HG02798 (cell line): ENCODE measurements at regions not wholly inside any gene's neighbourhood (a gene's known extent, or its start where the extent isn't known, plus 50 kb on each side); places are given as distances from the start of the nearest gene placed in this dataset.
"Not testable (repeated sequence)": the region's sequence is repeated elsewhere in the genome, so short reads cannot be mapped to it uniquely, and the experiment has no call there.

Experiments used
- ATAC-seq: cut with Tn5 transposase; IDR thresholded peaks from one replicate; pipeline ENCODE4 v1.9.1; 2021; ENCODE audit warnings: mild to moderate bottlenecking; ENCODE audit not compliant: unreplicated experiment, poor library complexity

DNA sequence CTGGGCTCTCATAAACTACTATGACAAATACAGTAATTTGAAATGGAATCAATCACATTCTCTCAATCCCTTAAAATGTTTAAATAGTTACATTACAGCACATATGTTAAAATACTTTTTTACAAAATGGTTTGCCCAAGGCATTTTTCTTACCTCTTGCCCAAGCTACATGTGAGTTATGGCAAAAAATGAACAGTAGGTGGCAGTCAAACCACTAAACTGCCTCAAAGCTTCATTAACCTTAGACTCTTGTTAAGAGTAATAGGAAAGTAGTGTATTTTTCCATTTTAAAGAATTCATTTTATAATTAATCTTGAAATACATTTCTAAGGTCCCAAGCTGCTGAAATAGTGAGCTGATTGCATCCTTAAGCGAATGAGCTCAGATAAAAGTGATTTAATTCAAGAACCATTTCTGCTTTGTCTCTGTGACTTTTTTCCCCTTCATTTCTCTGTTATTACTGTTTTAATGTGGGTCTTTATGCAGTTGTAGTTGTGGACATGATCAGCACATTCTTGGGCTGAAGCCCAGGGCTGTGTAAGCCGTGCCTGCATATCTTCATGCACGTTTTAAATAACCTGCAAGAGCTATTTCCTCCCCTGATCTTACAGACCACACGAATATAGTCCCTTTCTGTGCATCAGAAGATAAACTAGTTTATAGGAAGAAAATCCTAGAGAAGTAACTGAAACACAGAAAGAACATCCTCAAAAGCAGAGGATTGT, 311.8 kb downstream of the LNPK start:
- peak; percentile 75 for ATAC-seq

DNA sequence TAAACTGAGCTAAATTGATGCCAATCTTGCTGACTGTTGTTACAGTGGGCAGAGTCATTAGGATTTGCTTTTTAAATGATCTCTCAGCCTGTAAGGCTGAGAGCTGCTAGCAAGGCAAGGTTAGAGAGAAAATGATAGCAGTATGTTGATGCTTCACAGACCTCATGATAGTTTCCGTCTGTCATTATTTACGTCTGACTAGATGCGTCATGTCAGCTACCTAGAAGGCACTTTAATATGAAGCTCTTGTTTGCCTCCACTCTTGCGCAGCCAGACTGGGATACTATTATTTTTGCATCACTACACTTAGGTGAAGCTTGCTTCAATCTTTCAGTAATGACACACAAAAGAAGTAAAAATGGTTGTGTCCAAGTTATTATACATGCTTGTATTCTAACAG, 313.8 kb downstream of the LNPK start:
- ATAC-seq: no peak

- ATAC-seq: no peak
Measured at GRCh38 chr2:175687465-175687864, 314.6 kb downstream of the LNPK start.

- no peak for ATAC-seq
Measured at GRCh38 chr2:175686002-175686401, 316.1 kb downstream of the LNPK start.

GRCh38 chr2:175684466-175684865, 317.6 kb downstream of the LNPK start:
- ATAC-seq: no peak

DNA sequence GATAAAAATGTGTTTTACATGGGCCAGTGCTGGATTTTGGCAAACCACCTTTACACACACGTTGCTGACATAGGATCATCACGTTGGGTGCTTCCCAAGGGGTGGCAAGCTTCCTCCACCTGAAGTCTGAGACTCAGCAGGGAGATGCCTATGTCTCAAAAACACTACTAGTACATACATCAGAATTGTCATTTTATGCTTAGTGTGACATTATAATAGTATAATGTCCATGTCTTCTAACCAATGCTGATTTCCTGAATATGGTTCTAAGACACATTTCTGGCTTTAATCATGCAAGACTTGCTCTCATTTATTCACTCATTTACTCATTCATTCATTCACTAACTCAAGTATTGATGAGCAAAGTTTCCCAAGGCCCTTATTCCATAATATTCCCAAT, 322.3 kb downstream of the LNPK start:
- ATAC-seq: no peak

DNA sequence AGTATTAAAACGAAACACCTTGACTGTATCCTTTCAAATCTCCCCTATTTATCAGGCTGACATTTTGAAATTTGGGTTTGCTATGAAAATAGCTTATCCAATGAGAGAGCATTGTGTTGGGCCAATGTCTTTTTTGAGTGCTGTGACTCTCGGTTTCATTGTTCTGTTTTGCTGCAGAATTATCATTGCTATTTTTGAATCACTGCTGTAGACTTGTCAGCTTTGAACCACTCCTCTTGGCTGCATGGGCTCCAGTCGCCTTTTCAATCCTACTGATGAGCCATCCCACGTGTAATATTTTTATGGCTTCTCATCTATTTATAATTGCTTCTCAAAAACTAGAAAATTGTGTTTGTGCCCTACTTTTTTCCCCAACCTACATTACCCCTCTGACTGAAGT, 322.8 kb downstream of the LNPK start:
- no peak for ATAC-seq

DNA sequence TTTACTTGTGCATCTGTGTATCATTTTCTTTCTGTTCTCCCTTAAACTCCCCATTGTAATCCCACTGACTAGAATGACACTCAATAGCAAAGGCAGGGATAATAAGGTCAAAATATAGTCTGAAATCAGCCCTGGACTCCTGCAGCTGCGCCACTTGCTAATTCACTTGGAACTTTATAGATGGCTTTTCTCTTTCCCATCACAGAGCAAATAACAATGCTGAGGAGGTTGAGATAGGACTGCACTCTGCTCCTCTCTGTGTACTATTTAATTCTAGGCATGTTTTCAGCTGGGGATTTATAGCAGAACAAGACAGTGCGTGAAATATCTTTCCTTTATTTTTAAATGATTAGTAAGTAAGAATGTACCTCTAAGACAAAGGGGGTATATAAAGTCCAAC, 324.2 kb downstream of the LNPK start:
- no peak for ATAC-seq

- no peak for ATAC-seq
Measured at GRCh38 chr2:175676813-175677212, 325.3 kb downstream of the LNPK start.

GRCh38 chr2:175668804-175669203, 333.3 kb downstream of the LNPK start:
- not testable (repeated sequence) for ATAC-seq

- ATAC-seq: no peak
Measured at GRCh38 chr2:175662335-175662734, 339.7 kb downstream of the LNPK start.

DNA sequence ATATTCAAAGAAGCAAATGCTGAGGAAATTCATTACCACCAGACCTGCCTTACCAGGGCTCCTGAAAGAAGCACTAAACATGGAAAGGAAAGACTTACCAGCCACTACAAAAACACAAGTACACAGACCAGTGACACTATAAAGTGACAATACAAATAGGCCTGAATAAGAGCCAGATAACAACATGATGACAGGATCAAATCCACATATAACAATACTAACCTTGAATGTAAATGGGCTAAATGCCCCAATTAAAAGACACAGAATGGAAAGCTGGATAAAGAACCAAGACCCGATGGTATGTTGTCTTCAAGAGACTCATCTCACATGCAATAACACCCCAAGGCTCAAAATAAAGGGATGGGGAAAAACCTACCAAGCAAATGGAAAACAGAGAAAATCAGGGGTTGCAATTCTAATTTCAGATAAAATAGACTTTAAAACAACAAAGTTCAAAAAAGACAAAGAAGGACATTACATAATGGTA, 353.4 kb downstream of the LNPK start:
- no peak for ATAC-seq

DNA sequence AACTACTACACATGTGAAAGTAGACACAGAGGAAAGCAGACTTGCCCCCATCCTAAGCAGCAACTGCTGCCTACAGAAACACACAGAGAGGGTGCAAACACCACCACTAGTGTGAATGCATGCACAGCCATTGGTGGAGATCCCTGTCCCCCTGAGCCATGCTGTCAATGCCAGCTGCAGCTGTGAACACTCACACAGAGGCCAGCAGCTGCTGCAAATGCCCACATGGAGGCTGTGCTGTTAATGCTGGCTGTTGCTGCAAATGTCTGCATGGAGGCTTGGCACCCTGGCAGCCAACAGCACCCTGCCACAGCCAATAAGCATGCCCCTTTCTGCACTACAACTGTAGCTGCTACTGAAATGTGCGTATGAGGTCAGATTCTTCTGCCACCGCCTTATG, 355.0 kb downstream of the LNPK start:
- no peak for ATAC-seq

- ATAC-seq: no peak
Measured at GRCh38 chr2:175640655-175641054, 361.4 kb downstream of the LNPK start.

DNA sequence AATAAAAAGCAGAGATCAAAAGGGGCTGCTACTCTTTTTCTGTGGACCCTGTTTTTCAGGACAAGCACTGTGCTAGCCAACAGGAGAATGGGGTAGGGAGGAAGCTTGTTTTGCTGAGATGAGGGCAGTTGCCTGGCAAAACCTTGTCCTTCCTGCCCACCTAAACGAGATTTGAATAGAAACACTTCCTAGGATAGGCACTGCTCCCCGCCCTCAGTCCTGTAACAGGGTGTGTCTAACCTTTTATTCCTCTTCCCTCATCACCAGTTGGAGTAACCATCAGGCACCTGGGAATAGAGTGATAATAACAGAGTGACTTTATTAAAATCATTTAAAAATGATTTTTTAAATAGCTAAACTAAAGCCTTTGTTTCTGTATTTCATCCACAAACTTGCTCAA, 368.8 kb downstream of the LNPK start:
- no peak for ATAC-seq

DNA sequence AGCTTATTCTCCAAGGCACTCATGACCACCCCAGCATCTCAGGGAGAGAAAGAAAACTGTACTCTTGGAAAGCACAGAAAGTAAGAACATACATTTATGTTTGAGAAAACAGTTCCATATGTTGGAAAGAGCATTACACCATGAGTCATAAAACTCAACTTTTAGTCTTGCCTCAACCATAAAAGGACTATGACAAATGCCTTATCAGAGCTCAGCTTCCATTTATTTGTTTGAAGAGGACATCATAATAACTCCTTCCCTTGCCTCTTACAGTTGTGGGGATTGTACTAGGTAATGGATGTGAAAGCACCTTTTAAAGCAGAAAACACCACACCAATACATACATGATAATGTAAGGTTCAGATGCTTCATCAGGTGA, 370.8 kb downstream of the LNPK start:
- no peak for ATAC-seq

GRCh38 chr2:175630280-175631244, 371.5 kb downstream of the LNPK start:
- no peak for ATAC-seq

GRCh38 chr2:175628243-175628642, 373.8 kb downstream of the LNPK start:
- no peak for ATAC-seq

GRCh38 chr2:175627405-175627804, 374.7 kb downstream of the LNPK start:
- ATAC-seq: no peak

DNA sequence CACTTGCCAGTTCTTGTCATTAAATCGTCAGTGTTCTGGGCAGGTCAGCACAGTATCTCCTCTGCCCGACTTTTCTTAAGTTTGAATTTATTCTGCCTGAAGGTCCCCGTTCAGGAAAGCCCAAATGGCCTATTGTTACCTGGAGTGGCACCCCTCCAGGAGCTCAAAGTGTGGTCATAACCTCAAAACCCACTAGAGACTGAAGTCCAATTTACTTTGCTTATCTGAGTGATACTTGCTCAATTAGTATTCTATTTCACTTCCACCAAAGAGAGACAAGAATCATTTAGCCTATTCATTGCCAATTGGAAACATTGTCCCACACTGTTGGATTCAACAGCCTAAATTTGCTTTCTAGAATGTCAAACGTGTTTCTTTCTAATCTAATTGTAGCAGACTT, 375.3 kb downstream of the LNPK start:
- ATAC-seq: no peak

DNA sequence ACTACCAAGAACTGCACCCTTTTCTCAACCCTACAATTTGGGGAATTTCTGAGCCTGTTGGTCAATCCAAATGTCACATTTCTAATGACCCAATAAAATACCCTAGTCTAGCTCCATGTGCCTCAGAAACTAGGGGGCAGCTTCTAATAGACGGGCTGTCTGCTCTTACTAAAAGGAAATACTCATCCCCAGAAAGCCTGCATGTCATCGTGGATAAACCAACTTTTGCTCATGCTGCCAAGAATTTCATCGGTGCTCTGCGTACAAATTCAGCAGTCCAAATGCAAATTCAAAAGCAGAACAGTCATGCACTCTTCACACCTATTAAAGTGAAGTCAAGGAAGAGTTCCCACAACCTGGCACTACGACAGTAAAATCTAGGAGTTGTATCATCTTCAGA, 377.3 kb downstream of the LNPK start:
- no peak for ATAC-seq
